ENCODE measurements at regions not wholly inside any gene's neighbourhood (a gene's known extent, or its start where the extent isn't known, plus 50 kb on each side); places are given as distances from the start of the nearest gene placed in this dataset.

GRCh38 chr7:130912862-130913638 lies 179.0 kb upstream of the KLF14 start:
- TF ChIP-seq CTCF (IDR thresholded peaks at IDR 0.05) (no peak), POLR2A (IDR thresholded peaks at IDR 0.05) (peak; percentile 87)
